CD4-positive, CD25-positive, alpha-beta regulatory T cell (primary cell): ENCODE measurements at regions not wholly inside any gene's neighbourhood (a gene's known extent, or its start where the extent isn't known, plus 50 kb on each side); places are given as distances from the start of the nearest gene placed in this dataset.

Experiments used
- ATAC-seq, 2 donors: fragments of 150-1000 bp; cut with Tn5 transposase; one replicate each; pipeline ENCODE4 v1.10.0; 2021; ENCODE audit warnings: low read depth in 2 of 2, moderate number of reproducible peaks in 2 of 2, moderate library complexity in 1 of 2
- DNase-seq, 3 donors: peaks; one replicate each; pipeline versions ENCODE4 v3.0.0 to v3.0.0-alpha.2; 2012 to 2022; ENCODE audit warnings: mixed read lengths in 1 of 3
- H3K27ac ChIP-seq: one replicate; pipeline ENCODE4 v1.7.0; 2013; ENCODE audit warnings: mild to moderate bottlenecking, low read length; ENCODE audit not compliant: insufficient read depth, poor library complexity, severe bottlenecking
- H3K27me3 ChIP-seq: one replicate; pipeline ENCODE4 v1.7.0; 2013; ENCODE audit warnings: low read length; ENCODE audit not compliant: control insufficient read depth, insufficient read depth
- H3K36me3 ChIP-seq: one replicate; pipeline ENCODE4 v1.7.0; 2013; ENCODE audit warnings: mild to moderate bottlenecking, low read length, moderate library complexity; ENCODE audit not compliant: control insufficient read depth, insufficient read depth
- H3K4me1 ChIP-seq: 2 replicates; pipeline ENCODE4 v1.7.0; 2013; ENCODE audit warnings: mild to moderate bottlenecking, low read length; ENCODE audit not compliant: insufficient read depth, control insufficient read depth, poor library complexity, severe bottlenecking
- H3K4me3 ChIP-seq: one replicate; pipeline ENCODE4 v1.7.0; 2013; ENCODE audit warnings: low read depth, mild to moderate bottlenecking, low read length, moderate library complexity
- H3K9me3 ChIP-seq, 2 experiments: 1 replicate in 1 of 2; 2 replicates in 1 of 2; pipeline ENCODE4 v1.7.0; 2013; ENCODE audit warnings: low read length in 2 of 2, mild to moderate bottlenecking in 1 of 2, moderate library complexity in 1 of 2; ENCODE audit not compliant: control insufficient read depth in 2 of 2
- H3K27ac Mint-ChIP-seq, 3 donors: one replicate each; pipeline ENCODE4 v1.8.0; 2020 to 2022; ENCODE audit warnings: mild to moderate bottlenecking in 3 of 3, mixed read lengths in 3 of 3, moderate library complexity in 2 of 3
- H3K27me3 Mint-ChIP-seq: one replicate; pipeline ENCODE4 v1.8.0; 2022; ENCODE audit warnings: mild to moderate bottlenecking, mixed read lengths
- H3K36me3 Mint-ChIP-seq: one replicate; pipeline ENCODE4 v1.8.0; 2020; ENCODE audit warnings: mixed read lengths
- H3K4me1 Mint-ChIP-seq, 4 donors: one replicate each; pipeline ENCODE4 v1.8.0; 2020 to 2022; ENCODE audit warnings: mixed read lengths in 4 of 4, mild to moderate bottlenecking in 1 of 4
- H3K4me3 Mint-ChIP-seq, 4 donors: one replicate each; pipeline ENCODE4 v1.8.0; 2020 to 2022; ENCODE audit warnings: mild to moderate bottlenecking in 4 of 4, mixed read lengths in 4 of 4, moderate library complexity in 3 of 4
- H3K9me3 Mint-ChIP-seq, 7 donors: one replicate each; pipeline ENCODE4 v1.8.0; 2020 to 2022; ENCODE audit warnings: mixed read lengths in 7 of 7, mild to moderate bottlenecking in 3 of 7, moderate library complexity in 2 of 7

DNA sequence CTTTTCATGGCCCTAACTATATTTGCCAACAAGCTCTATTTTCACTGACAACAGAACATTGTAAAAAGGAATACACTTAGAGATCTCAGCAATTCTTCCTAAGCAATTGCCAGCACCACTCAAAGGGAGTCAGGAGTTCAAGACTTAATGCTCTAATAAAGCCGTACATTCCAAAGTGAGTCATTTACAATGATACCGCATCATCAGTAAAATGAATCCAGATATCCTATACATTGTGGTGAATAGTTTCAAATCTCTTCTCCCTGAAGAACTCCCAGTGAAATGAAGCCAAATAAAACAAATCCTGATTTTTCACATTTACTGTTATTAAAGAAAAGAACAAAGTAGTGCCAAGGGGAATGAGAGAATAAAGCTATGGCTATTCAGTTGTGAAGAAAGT is 2898.7 kb upstream of the PCDH20 start:
- no peak for DNase-seq
- Mint-ChIP-seq H3K36me3 (no peaks in the 10 kb centered on the region), H3K27me3 (no peaks in the 10 kb centered on the region), H3K27ac (no peak overlapping the region), H3K4me3 (no peak overlapping the region), H3K4me1 (no peaks in the 10 kb centered on the region), H3K9me3 (peaks cover 2 to 15% (median 10%) of the 10 kb centered on the region in 7 donors)
- Histone ChIP-seq H3K9me3 (peaks cover 0 to 4% of the 10 kb centered on the region in 2 experiments), H3K27ac (no peak overlapping the region), H3K27me3 (no peaks in the 10 kb centered on the region), H3K4me3 (no peak overlapping the region), H3K4me1 (no peaks in the 10 kb centered on the region), H3K36me3 (no peaks in the 10 kb centered on the region)
- no peak for ATAC-seq

DNA sequence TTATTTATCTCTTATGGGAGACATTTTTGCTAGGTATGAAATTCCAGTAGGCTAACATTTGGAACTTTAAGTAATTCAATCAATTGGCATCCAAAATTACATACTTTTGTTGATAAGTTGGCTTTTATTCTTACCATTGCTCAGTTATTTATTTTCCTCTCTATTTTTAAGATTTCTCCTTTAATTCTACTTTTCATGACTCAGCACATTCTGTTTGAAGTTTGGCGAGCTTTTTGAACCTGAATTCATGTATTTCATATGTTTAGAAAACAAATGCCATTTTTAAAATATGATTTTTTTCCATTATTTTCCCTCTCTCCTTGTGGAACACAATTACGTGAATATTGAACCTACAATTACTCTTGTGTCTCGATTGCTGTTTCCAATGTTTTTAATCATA is 2896.3 kb upstream of the PCDH20 start:
- H3K36me3 ChIP-seq, result no peaks in the 10 kb centered on the region
- Mint-ChIP-seq H3K9me3 (peaks cover 1 to 28% (median 11%) of the 10 kb centered on the region in 7 donors), H3K4me1 (no peaks in the 10 kb centered on the region), H3K27me3 (no peaks in the 10 kb centered on the region), H3K36me3 (no peaks in the 10 kb centered on the region), H3K4me3 (no peak overlapping the region), H3K27ac (no peak overlapping the region)
- H3K4me3 ChIP-seq, result no peak overlapping the region
- no peaks in the 10 kb centered on the region for H3K4me1 ChIP-seq
- H3K27ac ChIP-seq, result no peak overlapping the region
- DNase-seq, result no peak
- H3K27me3 ChIP-seq, result no peaks in the 10 kb centered on the region
- no peak for ATAC-seq
- H3K9me3 ChIP-seq, result peaks cover 0 to 4% of the 10 kb centered on the region in 2 experiments

DNA sequence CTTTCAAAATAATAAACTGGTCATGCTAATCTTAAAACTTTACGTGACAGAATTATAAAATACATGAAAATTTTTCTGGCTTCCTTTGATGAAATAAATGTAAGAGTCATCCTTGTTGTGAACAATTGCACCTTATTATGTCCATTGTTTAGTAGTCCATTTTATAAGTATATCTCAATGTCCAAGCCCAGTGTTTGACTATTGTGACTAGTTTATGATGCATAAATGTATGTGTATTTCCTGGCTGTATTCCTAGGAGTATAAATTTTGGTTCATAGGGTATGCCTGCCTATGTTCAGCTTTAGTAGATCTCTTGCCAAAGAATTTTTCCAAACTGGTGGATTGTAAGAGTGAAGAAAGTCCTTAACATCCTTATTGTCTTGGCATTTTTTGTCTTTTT is 2895.5 kb upstream of the PCDH20 start:
- Mint-ChIP-seq H3K4me3 (no peak overlapping the region), H3K4me1 (no peaks in the 10 kb centered on the region), H3K9me3 (peaks cover 0 to 21% (median 11%) of the 10 kb centered on the region in 7 donors), H3K36me3 (no peaks in the 10 kb centered on the region), H3K27ac (no peak overlapping the region), H3K27me3 (no peaks in the 10 kb centered on the region)
- Histone ChIP-seq H3K4me3 (no peak overlapping the region), H3K27me3 (no peaks in the 10 kb centered on the region), H3K9me3 (peaks cover 0 to 4% of the 10 kb centered on the region in 2 experiments), H3K27ac (no peak overlapping the region), H3K4me1 (no peaks in the 10 kb centered on the region), H3K36me3 (no peaks in the 10 kb centered on the region)
- DNase-seq, result no peak
- ATAC-seq, result no peak

DNA sequence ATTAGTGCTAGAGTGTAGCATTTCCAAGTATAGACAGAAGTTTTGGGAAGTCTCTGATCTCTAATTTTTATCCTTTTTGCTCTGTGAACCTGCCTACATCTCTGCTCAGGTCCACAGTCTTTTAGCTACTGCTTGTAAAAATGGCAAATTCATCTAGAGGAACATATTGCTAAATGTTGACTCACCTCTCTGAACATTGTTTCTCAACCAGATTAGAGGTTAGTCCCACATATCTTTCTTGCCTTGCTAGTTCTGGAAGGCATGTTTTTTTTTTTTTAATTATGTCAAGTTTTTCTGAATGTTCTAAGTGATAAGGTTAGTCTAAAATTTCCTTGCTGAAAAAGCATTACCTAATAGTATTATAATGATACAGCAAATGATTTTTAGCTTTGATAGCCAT is 2889.6 kb upstream of the PCDH20 start:
- H3K4me1 Mint-ChIP-seq, result no peaks in the 10 kb centered on the region
- Histone ChIP-seq H3K36me3 (no peaks in the 10 kb centered on the region), H3K27me3 (no peaks in the 10 kb centered on the region), H3K9me3 (no peaks in the 10 kb centered on the region), H3K4me1 (no peaks in the 10 kb centered on the region), H3K4me3 (no peak overlapping the region), H3K27ac (no peak overlapping the region)
- no peak for DNase-seq
- no peak overlapping the region for H3K4me3 Mint-ChIP-seq
- no peaks in the 10 kb centered on the region for H3K27me3 Mint-ChIP-seq
- H3K36me3 Mint-ChIP-seq, result no peaks in the 10 kb centered on the region
- no peak overlapping the region for H3K27ac Mint-ChIP-seq
- H3K9me3 Mint-ChIP-seq, result peaks cover 0 to 36% (median 4%) of the 10 kb centered on the region in 7 donors
- ATAC-seq, result no peak

DNA sequence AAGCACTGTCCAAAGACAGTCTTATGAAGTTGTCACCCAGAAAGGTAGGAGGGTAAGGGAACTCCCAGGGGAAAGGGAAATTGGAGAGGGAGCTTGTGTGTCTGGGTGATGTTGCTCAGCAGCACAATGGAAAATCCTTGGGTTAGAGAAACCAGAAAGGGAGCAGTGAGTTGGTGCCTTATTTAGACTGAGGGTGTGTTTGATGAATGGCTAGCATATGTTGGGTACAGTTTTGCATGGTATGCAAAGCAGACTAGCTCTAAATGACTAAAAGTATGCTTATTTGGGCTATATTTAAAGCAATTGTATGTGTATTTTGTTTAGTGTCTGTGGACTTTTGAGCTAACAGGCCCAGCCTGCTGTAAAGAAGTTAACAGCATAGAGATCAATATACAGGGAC is 2884.6 kb upstream of the PCDH20 start:
- H3K9me3 Mint-ChIP-seq, result peaks cover 2 to 28% (median 4%) of the 10 kb centered on the region in 7 donors

DNA sequence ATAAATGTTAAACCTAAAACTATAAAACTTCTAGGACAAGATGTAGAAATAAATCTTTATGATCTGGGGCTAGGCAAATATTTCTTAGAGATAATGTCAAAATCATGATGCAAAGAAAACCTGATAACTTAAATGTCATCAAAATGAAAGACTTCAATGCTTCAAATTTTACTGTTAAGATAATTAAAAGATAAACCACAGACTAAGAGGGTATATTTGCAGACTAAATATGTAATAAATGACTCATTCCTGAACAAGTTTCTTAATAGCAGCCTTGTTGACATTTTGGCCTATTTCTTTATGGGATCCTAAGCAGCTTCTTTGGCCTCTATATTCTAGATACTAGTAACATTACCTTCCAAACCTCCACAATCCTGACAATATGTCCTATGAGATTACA is 2878.3 kb upstream of the PCDH20 start:
- no peak overlapping the region for H3K27ac Mint-ChIP-seq

More for the DNA sequence above, 2884.6 kb upstream of the PCDH20 start:
- no peaks in the 10 kb centered on the region for H3K9me3 ChIP-seq
- no peak overlapping the region for H3K27ac Mint-ChIP-seq
- no peak overlapping the region for H3K4me3 Mint-ChIP-seq
- no peak for ATAC-seq
- H3K36me3 ChIP-seq, result no peaks in the 10 kb centered on the region
- no peak for DNase-seq
- no peak overlapping the region for H3K4me3 ChIP-seq
- no peak overlapping the region for H3K27ac ChIP-seq
- no peaks in the 10 kb centered on the region for H3K36me3 Mint-ChIP-seq
- H3K27me3 ChIP-seq, result no peaks in the 10 kb centered on the region
- no peaks in the 10 kb centered on the region for H3K27me3 Mint-ChIP-seq
- H3K4me1 Mint-ChIP-seq, result no peaks in the 10 kb centered on the region
- H3K4me1 ChIP-seq, result no peaks in the 10 kb centered on the region

DNA sequence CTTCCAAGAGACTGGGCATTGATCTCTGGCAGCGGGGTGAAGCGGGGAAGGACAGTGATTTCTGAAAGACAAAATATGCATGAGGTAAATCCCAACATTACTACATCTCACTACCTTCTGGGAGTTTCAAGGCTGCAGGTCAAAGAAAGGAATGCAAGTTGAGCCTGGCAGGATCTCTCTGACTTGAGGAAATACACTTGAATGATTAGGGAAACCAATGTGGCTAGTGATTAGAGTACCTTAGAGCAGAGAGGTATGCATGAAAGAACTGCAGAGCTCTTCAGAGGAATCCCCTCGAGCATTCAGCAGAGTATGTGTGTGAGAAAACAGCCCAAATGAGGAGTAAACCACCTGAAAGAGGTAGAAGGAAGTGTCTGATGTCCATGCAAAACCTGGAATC is 2874.1 kb upstream of the PCDH20 start:
- Mint-ChIP-seq H3K27me3 (no peaks in the 10 kb centered on the region), H3K9me3 (peaks cover under 1 to 43% (median 14%) of the 10 kb centered on the region in 7 donors), H3K4me3 (no peak overlapping the region), H3K36me3 (no peaks in the 10 kb centered on the region), H3K27ac (no peak overlapping the region), H3K4me1 (no peaks in the 10 kb centered on the region)
- Histone ChIP-seq H3K4me1 (no peaks in the 10 kb centered on the region), H3K36me3 (no peaks in the 10 kb centered on the region), H3K9me3 (peaks cover 0 to 3% of the 10 kb centered on the region in 2 experiments), H3K27ac (no peak overlapping the region), H3K27me3 (no peaks in the 10 kb centered on the region), H3K4me3 (no peak overlapping the region)
- ATAC-seq (no peak), DNase-seq (no peak)

More for the DNA sequence above, 2878.3 kb upstream of the PCDH20 start:
- Mint-ChIP-seq H3K27me3 (no peaks in the 10 kb centered on the region), H3K4me1 (no peaks in the 10 kb centered on the region), H3K4me3 (no peak overlapping the region), H3K36me3 (no peaks in the 10 kb centered on the region), H3K9me3 (peaks cover 2 to 39% (median 8%) of the 10 kb centered on the region in 7 donors)
- Histone ChIP-seq H3K4me3 (no peak overlapping the region), H3K9me3 (peaks cover 0 to 3% of the 10 kb centered on the region in 2 experiments), H3K36me3 (no peaks in the 10 kb centered on the region), H3K27me3 (no peaks in the 10 kb centered on the region), H3K27ac (no peak overlapping the region), H3K4me1 (no peaks in the 10 kb centered on the region)
- no peak for ATAC-seq
- no peak for DNase-seq

DNA sequence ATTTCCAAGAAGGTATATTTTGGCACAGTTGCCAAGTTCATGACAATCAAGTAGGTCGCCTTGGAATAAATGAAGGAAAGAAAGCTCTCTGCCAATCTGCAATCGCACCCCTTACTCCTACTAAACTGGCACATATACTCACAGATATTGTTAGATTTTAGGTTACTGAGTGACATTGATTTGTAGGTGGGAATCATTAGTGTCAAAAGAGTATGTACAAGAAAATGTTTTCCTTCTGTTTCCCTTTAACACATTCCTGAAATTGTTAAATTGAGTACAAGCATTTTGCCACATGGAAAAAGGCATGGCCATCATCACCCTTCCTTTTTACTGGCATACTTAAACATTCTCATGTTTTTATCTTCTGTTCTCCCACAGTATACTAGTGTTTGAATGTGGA is 2868.3 kb upstream of the PCDH20 start:
- no peaks in the 10 kb centered on the region for H3K27me3 Mint-ChIP-seq
- Histone ChIP-seq H3K9me3 (peaks cover 4 to 6% of the 10 kb centered on the region in 2 experiments), H3K36me3 (no peaks in the 10 kb centered on the region), H3K27me3 (no peaks in the 10 kb centered on the region), H3K4me3 (no peak overlapping the region), H3K4me1 (no peaks in the 10 kb centered on the region), H3K27ac (no peak overlapping the region)
- H3K4me1 Mint-ChIP-seq, result no peaks in the 10 kb centered on the region
- H3K9me3 Mint-ChIP-seq, result peaks cover 0 to 19% (median 9%) of the 10 kb centered on the region in 7 donors
- no peak overlapping the region for H3K27ac Mint-ChIP-seq
- no peak overlapping the region for H3K4me3 Mint-ChIP-seq
- no peak for DNase-seq
- no peaks in the 10 kb centered on the region for H3K36me3 Mint-ChIP-seq
- ATAC-seq, result no peak
